ENCODE measurements at regions not wholly inside any gene's neighbourhood (a gene's known extent, or its start where the extent isn't known, plus 50 kb on each side); places are given as distances from the start of the nearest gene placed in this dataset.
"Not testable (repeated sequence)": the region's sequence is repeated elsewhere in the genome, so short reads cannot be mapped to it uniquely, and the experiment has no call there.

- DNase-seq (ENCODE audit: low read depth in 2 of 2), result no peak
Observed at GRCh38 chr6:947235-947934, 254.4 kb upstream of the EXOC2 start.

DNA sequence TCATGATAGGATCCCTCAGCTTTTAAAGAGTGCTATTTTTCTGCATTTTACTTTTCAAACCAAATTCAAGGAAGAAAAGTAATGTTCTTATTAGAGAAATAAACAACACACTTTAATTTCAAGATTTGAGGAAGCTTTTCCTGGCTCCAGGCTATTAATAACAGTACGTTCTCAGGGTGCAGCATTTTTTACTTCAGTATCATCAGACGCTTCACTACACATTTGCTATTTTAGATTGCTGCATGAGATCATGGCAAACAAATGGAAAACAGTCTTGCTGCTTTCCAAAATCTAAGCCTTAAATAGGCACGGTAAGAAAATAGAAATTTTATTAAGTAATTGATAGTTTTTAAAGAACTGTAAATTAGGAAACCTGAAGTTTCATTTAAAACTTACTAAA lies 253.6 kb upstream of the EXOC2 start:
- DNase-seq (ENCODE audit: low read depth in 2 of 2), result no peak

DNA sequence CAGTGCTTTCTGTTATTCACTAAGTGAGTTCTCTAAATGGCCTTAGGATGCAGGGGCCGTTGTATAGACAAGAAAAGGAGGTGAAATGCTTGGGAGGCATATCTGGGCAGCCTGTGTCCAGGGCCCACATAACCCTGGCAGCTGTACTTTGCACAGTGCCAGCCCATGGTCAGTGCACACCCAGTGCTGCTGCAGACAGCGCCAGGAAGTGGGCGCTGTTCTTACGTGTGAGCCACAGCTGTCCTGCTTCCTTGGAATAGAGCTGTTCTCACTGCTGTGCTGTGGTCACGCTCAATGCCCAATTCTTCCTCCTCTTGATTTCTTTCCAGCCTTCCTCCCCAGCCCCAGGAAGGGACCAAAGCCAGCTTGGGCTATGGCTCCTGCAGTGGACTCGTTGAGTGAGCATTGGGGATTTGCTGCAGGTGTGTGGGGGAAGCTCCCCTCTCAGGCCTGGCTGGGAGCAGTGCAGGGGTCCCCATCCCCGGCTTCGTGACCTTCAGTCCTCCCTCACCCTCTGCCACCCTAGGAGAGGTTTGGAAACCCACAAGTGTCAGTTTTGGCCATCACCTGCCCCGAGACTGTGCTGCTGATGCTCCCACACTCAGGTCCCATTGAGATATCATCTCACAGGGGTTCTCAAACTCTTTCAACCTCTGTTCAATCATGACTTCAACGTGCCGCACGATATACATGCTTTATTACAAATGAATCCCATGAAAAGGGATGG lies 246.8 kb upstream of the EXOC2 start:
- DNase-seq (ENCODE audit: low read depth in 2 of 2), result no peak

DNA sequence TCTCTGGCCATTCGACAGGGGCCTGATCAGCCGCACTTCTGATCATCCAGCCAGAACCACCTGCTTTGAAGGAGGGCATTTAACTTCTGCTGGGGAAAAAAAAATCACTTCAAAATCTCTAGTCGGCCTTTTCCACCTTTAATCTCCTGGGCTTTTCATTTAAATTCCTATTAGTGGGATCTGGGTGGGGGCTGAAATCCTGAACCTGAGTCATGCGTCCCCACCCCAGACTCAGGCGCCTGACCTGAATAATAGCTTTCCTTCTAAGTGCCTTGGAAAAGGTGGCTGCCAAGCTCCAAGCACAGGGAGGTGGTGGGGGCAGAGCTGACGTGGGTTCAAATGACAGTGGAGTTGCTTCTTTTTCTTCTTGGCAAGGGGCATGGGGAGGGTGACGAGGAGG lies 246.0 kb upstream of the EXOC2 start:
- DNase-seq (ENCODE audit: low read depth in 2 of 2), result no peak

GRCh38 chr6:938271-938905 lies 245.4 kb upstream of the EXOC2 start:
- no peak for DNase-seq (ENCODE audit: low read depth in 2 of 2)

- DNase-seq (ENCODE audit: low read depth in 2 of 2), result no peak
Observed at GRCh38 chr6:935582-935981, 242.6 kb upstream of the EXOC2 start.

DNA sequence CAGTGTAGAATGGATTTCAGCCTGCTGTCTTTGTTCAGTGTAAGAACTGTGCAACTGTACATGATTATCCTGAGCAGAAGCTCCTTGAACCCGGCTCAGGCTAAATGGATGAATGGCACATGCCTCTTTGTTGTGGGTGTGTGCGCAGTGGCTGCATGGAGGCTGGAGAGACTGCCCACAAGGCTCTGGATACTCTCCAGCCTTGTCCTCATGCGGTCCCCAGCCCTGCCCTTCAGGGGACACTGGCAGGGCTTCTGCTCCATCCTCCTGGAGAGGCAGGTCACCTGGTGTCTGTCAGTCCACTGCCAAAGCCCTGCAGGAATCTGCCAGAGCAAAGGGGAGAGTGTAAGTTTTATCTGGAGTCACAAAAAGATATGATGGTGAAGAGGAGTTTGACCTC lies 241.7 kb upstream of the EXOC2 start:
- DNase-seq (ENCODE audit: low read depth in 2 of 2), result no peak

DNA sequence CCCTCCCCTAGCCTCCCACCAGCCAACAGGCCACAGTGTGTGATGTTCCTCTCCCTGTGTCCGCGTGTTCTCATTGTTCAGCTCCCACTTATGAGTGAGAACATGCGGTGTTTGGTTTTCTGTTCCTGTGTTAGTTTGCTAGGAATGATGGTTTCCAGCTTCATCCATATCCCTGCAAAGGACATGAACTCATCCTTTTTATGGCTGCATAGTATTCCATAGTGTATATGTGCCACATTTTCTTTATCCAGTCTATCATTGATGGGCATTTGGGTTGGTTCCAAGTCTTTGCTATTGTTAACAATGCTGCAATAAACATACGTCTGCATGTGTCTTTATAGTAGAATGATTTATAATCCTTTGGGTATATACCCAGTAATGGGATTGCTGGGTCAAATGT lies 239.0 kb upstream of the EXOC2 start:
- DNase-seq (ENCODE audit: low read depth in 2 of 2), result not testable (repeated sequence)

- DNase-seq (ENCODE audit: low read depth in 2 of 2), result no peak
Observed at GRCh38 chr6:927157-927556, 234.2 kb upstream of the EXOC2 start.

- no peak for DNase-seq (ENCODE audit: low read depth in 2 of 2)
Observed at GRCh38 chr6:925656-926213, 232.8 kb upstream of the EXOC2 start.

DNA sequence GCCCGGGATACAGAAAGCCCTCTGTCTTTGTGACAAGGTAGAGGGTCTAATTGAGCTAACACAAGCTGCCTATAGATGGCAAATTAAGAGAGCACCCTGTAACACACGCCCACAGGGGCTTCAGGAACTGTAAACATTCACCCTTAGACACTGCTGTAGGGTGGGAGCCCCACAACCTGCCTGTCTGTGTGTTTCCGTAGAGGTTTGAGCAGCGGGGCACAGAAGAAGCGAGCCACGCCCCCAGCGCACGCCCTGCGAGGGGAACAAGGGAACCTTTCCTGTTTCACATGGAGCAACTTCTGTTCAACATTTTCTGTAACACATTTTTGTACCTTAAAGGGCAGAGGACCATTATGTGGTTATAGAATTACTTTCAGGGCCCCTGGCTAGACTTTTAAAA lies 231.7 kb upstream of the EXOC2 start:
- no peak for DNase-seq (ENCODE audit: low read depth in 2 of 2)

DNA sequence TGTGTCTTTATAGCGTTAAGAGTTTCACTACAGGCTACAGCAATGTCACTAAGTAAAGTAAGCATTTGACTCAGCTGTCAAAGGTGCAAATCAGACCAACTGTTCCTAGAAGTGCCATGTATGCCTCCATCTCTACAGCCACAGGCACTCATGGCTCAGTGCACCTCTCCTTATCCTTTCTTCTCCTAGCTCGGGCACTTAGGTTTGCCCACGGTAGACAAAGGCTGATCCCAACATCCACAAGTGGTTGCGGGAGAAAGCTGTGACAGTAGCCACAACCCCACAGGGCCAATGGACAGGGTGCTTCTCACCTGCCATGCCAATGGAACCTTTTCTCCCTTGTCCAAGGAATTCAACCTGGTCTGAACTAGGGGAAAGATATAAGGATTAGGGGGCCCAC lies 228.5 kb upstream of the EXOC2 start:
- no peak for DNase-seq (ENCODE audit: low read depth in 2 of 2)

GRCh38 chr6:920512-920911 lies 227.6 kb upstream of the EXOC2 start:
- no peak for DNase-seq (ENCODE audit: low read depth in 2 of 2)

- no peak for DNase-seq (ENCODE audit: low read depth in 2 of 2)
Observed at GRCh38 chr6:919500-919899, 226.6 kb upstream of the EXOC2 start.

DNA sequence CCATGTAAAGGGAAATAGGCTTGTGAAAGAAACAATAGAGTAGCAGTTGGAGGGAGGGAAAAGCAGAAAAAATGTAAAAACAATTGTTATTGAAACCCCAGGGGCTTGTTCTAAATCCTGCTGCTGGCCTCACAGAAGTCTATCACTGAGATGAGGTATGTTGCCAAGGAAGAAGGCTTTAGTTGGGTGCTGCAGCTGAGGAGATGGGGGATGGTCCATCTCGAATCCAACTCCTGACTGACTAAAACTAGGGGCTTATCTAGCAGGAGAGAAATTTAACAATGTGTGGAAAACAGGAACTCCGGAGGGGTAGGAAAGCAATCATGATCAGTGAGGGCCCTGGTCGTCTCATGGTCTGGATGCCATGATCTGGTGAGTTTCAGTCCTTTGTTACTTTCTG lies 225.0 kb upstream of the EXOC2 start:
- DNase-seq (ENCODE audit: low read depth in 2 of 2), result no peak

- no peak for DNase-seq (ENCODE audit: low read depth in 2 of 2)
Observed at GRCh38 chr6:917296-917695, 224.4 kb upstream of the EXOC2 start.

DNA sequence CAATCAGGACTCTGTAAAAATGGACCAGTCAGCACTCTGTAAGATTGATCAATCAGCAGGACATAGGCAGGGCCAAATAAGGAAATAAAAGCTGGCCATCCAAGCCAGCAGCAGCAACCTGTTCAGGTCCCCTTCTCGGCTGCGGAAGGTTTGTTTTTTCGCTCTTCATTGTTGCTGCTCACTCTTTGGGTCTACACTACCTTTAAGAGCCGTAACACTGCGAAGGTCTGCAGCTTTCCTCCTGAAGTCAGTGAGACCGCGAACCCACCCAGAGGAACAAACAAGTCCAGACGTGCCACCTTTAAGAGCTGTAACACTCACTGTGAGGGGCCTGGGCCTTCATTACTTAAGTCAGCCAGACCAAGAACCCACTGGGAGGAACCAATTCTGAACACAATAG lies 223.2 kb upstream of the EXOC2 start:
- DNase-seq (ENCODE audit: low read depth in 2 of 2), result no peak

GRCh38 chr6:912871-913835 lies 220.2 kb upstream of the EXOC2 start:
- DNase-seq (ENCODE audit: low read depth in 2 of 2), result no peak

GRCh38 chr6:907928-908327 lies 215.0 kb upstream of the EXOC2 start:
- DNase-seq (ENCODE audit: low read depth in 2 of 2), result no peak

DNA sequence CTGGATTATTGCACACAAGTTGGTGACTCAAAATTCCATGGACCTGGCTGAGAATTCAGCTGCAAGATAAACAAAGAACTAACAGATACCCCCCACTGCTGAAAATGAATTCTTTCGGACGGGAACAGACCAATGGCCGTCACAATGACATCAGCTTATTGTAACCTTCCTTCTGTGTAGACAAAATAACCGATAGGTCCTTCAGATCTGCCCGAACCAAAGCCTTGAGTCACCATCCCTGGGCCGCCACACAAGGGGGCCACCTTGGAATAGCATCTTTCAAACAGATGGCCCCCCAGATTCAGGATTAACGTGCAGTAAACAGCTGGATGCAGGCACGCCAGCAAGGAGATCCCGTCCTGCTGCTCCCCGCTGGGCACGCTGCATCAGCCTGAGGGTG lies 214.0 kb upstream of the EXOC2 start:
- DNase-seq (ENCODE audit: low read depth in 2 of 2), result no peak

GRCh38 chr6:905556-905955 lies 212.6 kb upstream of the EXOC2 start:
- DNase-seq (ENCODE audit: low read depth in 2 of 2), result no peak

Data from dermis microvascular lymphatic vessel endothelial cell (primary cell).